NCI-H1436 (cell line): ENCODE measurements at regions not wholly inside any gene's neighbourhood (a gene's known extent, or its start where the extent isn't known, plus 50 kb on each side); places are given as distances from the start of the nearest gene placed in this dataset.

Source experiments
- DNase-seq: peaks from one replicate; lab custom pipeline; 2025; lab: John Stamatoyannopoulos, UW

DNA sequence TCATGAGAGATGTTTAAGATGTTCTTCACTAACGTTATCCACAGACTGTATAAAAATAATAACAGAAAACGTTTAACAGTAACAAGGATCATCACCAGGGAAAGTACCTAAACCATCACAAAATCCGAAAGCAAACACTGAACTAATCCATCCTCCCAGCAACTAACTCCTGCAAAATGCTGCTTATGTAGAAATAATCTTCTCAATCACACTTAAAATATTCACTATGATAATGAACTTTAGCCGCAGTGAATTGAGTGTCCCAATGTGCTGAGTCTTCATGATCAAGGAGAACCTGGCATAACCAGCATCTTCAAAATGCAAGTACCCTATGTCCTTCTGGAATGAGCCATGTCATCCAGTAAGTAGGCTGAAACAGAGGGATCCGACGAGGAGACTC, 166.1 kb downstream of the LTN1 start:
- no peak for DNase-seq

DNA sequence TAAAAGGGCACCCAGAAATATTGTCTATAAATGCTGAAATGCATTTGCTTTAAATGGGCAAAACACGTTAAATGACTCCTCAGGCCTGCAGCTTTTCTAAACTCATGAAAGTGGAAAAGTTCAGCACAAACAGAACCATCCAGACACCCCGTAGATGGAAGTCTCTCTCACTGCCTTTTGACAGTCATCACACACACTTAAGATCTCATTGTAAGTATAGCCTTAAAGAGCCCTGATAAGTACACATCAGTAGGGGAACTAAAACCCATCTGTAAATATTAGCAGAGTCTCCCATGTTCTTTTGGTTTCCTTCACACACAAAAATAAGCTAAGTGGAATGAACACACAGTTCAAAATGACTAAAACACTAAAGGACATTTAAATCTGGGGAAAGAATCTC, 166.7 kb downstream of the LTN1 start:
- DNase-seq = no peak

DNA sequence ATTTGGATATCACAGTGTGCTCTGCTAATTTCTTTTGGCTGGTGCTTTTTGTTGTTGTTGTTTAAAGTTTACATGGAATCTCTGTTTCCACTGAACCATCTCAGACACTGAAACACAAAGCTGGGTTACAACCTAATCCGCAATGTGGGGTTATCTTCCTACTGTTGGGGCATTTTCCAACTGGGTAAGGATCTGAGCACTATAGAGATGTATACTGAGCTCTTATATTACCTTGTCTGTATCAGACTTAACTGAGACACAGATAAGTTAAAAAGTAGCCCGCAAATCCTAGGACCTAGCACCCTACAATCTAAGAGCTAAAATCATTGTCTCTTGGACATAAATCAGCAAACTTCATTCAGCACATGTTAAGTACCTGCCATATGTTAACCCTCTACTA, 169.2 kb downstream of the LTN1 start:
- DNase-seq = no peak

DNA sequence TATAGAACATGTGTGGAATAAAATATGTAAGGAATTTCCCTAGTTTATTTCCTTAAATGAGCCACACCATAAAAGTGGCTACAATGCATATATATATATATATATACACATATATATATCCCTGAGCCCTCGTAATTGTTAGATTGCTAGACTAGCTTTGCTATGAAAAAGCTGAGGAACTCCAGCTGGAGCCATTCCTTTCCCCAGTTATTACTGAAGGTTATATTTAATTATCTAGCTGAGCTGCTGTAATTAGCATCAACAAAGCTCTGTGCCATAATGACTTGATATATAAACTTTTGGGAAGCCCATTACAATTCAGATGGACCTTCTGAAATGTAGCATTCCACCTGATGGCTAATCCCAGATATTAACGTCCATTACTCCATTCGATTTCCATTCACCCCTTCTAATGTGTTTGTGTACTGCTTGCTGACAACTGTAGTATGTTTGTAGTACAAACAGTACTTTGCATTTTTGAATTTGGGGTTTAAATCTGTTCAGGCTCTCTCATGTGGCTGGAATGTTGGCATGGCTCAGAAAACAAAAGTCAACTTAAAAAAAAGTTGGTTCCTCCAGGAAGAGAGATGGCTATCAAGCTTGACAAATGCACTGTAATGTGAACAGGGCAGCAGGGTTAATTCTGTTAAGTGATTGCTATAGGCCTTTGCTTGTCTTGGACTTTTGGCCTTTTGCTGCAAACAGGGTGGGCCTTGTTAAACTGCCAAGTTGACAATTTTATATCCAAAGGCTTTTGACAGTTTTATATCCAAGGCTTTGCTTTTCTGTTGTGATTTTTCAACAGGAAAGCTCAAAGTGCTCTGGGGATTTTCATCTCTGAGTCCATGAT, 170.0 kb downstream of the LTN1 start:
- no peak for DNase-seq

DNA sequence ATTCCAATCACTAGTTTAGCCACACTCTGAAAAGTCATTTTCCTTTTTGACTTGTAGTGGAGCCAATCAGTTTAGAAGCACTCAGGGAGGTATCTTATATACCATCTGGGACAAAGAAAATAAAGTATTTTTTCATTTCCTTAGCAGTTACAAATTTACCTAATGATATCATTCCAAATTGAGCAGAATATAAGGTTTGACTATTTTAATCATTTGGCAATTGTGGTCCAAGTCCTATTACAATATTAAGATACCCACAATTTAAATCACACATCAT, 170.6 kb downstream of the LTN1 start:
- no peak for DNase-seq

DNA sequence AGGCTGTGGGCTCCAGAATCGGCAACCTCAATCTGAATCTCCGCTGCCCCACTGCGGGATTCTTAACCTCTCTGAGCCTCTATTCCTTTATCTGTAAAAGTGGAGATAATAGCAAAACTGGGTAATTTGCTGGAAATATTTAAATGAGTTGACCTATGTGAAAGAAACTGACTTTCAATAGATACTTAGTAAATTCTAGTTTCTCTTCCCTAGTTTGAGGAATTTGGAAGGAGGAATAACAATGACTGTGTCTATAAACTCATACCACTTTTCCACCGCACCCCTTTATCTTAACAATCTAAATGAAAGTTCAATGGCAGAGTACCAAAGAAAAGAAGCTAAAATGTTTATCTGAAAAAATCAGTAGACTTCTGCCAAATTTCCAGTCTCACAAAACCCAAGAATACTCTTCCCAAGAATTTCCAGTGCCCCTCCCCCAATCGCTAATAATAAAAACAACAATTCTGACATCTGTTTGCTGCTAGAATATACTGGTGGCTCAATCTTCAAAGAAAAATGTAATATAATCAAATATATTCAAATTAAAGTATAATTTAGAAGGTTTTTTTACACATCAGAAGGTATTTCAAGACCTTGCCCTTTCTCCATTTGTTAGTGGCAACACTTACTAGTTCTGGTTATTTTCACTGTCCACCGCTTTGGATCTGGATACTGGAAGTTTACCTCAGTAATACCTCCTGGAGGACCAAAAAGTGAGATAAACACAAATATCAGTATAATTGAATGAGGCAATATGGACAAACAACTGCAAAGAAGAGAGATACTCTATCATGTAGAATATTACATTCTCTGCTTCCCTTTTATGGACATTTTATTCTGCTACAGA, 171.2 kb downstream of the LTN1 start:
- DNase-seq = no peak

DNA sequence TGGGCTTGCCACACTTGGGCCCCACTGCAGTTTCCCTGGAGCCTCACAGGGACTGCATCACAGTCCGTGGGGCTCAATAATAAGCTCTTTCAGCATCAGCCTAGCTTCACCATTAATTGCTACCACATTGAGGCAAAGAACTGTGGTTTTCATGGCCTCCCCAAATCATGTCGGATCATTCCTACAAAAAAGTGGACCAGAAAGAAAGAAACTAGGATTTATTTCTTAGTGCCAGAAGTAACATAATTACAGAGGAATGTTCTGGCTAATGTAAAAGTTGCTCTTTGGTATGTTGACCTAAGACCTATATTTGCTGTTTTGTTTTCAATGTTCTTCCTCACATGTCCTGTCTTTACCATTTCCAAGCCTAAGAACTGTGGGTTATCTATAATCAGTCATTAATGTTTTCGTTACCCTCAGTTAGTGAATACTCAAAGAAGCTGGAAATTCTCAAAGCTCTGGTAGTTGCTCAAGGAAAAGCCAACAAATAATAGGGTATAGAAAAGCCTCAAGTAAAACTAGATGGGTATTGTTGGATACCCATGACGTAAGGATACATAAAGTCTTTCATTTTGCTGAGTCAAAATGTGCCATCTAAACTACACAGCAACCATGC, 173.9 kb downstream of the LTN1 start:
- no peak for DNase-seq

DNA sequence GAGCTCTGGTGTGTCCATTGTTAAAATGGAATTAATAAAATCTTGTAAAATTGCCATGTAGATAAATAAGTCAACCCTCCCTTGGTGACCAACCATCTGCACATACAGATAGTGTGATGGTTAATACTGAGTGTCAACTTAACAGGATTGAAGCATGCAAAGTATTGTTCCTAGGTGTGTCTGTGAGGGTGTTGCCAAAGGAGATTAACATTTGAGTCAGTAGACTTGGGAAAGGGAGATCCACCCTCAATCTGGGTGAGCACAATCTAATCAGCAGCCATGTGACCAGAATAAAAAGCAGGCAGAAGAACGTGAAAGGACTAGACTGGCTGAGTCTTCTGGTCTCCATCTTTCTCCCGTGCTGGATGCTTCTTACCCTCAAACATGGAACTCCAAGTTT, 174.8 kb downstream of the LTN1 start:
- DNase-seq = no peak

DNA sequence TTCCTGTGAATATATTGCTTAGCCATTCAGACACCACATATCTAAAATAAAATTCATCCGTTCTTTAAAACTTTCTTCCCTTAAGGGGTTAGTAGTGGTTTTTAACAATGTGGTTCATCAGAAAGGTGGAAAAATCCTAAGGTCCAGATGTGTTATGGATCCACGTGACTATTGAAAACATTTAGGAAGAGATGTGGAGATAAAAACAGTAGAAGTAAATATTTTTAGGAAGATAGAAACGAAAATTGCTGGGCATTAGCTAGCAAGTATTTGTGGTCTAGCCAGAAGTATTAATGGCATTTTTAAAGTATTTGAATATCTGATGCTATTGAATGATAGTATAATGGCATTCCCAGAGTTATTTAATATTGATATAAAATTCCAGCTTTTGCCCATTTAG, 180.8 kb downstream of the LTN1 start:
- DNase-seq = no peak

DNA sequence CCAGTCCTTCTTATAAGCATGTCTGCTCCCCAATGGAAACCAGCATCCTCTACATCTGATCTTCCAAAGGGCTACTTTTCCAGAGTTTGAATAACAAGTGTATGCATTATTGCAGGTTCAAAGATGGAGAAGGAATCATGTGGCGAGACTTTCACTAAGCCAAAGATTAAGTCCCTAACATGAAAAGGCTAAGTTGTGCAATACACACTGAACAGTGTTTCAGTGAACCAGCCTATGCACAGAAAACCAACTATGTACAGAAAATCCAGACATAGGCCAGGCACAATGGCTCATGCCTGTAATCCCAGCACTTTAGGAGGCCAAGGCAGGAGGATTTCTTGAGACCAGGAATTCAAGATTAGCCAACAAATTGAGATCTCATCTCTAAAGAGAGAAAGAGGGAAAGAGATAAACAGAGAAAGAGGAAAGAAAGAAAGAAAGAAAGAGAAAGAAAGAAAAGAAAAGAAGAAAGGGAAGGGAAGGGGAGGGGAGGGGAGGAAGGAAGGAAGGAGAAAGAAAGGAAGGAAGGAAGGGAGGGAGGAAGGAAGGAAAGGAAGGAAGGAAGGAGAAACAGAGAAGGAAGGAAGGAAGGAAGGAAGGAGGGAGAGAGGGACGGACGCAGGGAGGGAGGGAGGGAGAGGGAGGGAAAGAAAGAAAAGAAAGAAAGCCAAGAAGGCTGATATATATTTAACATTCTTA, 181.7 kb downstream of the LTN1 start:
- DNase-seq = no peak

DNA sequence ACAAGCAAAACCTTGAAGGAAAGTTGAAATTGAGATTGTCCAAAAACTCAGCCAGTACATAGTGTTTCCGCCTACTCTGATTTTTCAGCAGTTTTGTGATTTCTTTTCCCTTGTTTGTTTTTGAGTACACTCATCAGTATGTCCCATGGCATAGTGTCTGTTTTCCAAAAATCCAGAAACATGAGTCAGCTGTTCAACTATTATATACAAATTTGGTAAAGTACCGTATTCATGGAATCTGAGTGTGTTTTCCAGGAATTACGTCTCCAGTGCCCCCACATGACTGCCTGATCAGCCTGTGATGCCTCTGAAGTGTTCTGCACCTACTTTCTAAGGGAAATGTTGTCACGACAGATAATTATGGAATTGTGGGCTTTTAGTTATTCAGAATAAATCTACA, 186.8 kb downstream of the LTN1 start:
- no peak for DNase-seq

DNA sequence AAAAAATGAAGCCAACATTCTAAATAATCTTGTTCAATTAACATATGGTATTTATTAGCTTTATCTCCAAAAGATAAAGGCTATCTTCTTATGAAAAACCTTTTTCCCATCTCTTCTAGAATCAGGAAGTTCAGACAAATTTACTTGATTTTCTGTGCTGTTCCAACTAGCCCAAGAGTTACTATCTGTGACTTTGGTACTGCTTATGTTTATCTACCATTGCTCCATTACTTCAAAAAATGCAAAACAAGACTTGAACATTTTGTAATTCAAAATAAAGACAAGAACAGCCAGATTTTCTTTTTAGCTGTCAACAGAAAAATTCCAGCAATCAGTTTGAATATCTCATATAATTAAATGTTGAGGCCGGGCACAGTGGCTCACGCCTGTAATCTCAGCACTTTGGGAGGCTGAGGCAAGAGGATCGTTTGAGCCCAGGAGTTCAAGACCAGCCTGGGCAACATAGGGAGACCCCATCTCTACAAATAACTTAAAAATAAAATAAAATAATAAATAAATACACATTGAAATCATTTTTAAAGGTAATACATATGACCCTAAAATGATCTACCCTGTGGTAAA, 188.5 kb downstream of the LTN1 start:
- no peak for DNase-seq

DNA sequence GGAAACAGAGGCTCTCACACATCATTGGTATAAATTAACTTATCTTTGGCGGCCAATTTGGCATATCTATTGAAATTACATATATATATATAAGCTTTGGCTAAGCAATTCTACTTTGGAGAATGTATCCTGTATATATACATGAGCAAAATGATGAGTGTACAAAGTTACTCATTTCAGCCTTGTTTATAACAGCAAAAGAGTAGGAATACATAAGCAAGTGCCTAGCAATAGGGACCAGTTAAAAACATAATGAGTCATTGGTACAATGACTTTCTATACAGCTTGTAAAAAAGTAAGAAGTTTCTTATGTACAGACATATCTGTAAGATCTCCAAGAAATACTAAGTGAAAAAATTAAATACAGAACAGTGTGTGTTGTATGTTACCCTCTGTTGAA, 190.8 kb downstream of the LTN1 start:
- DNase-seq = no peak

DNA sequence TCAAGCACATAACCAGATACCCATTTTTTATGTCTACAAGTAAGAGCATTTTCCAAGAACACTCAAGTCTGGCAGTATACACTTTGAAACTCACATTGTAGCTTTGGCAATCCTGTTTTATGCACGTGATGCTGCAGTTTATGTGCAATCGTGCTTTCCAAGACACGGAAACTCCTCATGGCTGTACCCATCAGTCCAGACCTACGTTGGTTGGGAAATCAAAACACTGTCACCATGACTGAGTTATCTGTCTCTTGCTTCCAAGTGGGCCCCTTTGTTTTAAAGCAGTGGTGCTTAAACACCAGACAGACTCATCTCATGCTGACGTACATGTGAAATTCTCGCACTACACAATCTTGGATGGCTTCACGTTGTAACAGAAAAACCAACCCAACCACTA, 192.8 kb downstream of the LTN1 start:
- DNase-seq = no peak

DNA sequence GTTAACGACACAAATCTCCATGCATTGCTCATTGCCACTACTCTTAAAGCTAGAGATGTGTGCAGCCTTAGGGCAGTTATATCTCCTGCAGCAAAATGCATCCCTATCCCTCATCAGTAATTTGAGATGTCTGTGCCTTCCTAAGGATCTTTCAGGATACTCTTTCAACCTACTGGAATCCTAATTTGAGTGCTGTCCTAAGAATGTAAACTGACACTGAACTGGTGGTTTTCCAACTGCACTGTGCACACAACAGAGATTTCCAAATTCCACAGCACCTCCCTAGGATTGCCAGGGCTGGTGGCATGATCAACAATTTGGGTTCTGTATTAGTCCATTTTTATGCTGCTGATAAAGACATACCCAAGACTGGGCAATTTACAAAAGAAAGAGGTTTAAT, 193.9 kb downstream of the LTN1 start:
- DNase-seq = no peak

DNA sequence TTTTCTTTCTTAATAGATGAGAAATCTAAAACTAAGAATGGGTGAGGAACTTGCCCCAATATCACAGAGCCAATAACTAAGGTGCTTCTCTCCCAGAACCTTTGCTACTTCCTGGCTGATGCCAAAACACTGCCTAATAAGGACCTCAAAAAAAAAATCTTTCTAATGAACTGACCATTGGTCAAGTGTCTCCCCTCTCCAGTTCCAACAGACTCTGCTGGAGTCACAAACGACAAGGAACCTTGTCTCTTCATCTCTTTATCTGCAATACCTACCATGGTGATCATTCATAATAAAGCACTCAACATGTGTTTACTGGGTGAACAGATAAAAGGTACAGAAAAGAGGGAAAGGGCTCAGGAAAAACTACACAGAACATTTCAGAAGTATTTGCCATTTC, 197.4 kb downstream of the LTN1 start:
- no peak for DNase-seq

DNA sequence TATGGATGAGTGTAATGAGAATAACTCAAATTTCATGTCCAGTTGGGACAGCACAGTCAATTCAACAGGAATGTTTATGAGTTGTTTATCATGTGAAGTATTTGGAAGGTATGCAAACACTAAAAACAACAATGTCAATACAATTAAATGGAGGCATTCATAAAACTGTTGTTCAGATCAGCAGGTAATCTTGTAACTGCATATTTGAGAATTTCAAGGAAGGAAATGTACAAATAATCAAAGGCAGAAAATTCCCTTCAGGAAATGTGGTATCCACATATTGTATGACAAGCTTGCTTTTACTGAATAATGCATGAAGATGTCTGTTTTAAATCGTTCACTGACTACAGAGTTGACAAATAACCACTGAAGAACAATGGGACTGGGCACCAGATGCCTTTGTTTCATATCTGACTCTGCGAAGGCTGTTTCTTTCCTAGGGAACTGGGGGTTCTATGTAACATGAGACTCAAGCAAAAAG, 198.3 kb downstream of the LTN1 start:
- no peak for DNase-seq

DNA sequence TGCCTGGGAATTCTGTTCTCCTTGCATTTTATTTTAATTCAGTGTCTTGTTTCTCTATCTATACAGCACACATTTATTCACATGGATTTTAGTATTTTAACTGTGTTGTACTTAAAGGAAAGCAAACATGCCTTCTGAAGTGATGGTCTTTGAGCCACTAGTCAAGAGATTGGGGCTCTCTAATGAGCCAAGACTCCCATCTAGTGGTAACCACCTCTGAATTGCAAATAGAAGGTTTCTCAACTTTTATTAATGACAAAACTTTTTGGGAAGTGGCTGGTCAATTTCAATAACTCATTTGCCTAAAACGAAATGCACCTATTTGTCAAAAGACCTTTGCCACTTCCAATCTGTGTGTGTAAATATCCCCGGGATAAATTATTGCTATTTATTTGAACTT, 199.6 kb downstream of the LTN1 start:
- DNase-seq = no peak

DNA sequence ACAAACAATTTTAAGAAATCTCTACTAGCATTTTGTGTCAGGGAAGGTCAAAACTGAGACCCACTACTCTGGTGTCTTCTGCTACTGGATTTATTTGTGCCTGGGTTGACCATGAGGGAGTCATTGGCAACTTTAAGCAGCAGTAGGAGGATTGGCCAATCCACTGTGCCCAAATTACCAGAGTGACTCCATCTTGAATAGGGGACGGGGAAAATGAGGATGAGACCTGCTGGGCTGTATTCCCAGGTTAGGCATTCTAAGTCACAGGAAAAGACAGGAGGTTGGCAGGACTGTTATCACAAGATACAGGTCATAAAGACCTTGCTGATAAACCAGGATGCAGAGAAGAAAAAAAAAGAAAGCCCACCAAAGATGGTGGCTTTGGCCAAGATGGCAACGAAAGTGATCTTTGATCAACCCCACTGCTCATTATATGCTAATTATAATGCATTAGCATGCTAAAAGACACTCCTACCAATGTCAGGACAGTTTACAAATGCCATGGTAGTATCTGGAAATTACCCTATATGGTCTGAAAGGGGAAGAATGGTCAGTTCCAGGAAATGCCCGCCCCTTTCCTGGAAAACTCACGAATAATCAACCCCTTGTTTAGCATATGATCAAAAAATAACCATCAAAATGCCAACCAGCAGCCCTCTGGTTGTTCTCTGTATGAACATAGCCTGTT, 200.9 kb downstream of the LTN1 start:
- DNase-seq = no peak

DNA sequence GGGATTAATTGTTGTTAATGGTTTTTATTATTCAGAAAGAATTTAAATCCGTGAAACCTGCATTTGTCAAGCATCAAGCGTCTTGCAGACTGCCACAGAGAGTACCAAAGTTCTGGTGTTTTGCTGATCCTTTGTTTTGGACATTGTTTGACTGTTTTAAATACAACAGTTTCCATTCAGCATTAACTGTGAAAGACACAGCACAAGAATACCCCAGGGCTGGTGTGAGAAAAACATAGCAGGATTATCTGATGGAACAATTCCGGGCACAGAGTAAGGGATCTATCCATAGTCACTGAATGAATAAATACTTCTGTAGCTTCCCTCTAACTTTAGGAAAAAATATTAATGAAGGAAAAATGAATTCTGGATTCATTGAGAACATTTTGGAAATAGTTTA, 202.3 kb downstream of the LTN1 start:
- no peak for DNase-seq

DNA sequence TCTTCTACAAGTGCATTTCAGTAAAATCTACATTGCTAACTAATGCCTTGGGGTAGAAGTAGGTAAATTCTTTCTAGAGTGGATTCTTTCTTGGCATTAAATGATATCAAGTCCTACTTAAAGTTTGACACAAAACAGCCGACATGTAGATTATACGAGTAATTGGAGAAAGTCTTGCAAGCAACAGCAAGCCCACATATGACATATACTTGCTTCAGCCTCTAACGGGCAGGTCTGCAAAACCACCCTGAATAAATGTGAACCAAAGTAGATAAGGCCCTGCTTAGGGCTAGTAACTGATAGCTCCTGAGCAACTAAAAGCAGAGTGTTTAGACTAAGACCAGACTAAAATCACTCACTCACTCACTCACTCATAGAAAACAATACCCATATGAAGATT, 203.2 kb downstream of the LTN1 start:
- no peak for DNase-seq

DNA sequence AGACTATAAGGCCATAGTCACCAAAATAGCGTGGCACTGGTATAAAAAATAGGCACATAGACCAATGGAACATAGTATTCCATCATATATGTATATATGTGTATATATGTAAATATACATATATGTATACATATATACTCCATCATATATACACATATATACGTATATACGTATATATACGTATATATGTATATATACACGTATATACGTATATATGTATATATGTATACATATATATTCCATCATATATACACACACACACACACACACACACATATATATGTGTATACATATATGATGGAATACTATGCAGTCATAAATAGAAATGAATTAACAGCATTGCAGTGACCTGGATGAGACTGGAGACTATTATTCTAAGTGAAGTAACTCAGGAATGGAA, 204.6 kb downstream of the LTN1 start:
- no peak for DNase-seq
